ENCODE measurements at regions not wholly inside any gene's neighbourhood (a gene's known extent, or its start where the extent isn't known, plus 50 kb on each side); places are given as distances from the start of the nearest gene placed in this dataset.

- H3K27me3 ChIP-seq (ENCODE audit: insufficient read depth, low read length), result no peaks in the 10 kb centered on the region
- TF ChIP-seq RAD21 (IDR thresholded peaks at IDR 0.05; ENCODE audit: low read depth), result peak; percentile 46; the same call in 1 of the 2 replicates
- no peak for TF ChIP-seq EGR1 (IDR thresholded peaks at IDR 0.05; ENCODE audit: low read depth)
- no peak for TF ChIP-seq ZFX (IDR thresholded peaks at IDR 0.05)
- TF ChIP-seq CTCF (IDR thresholded peaks at IDR 0.05 in 2 of 3, conservative IDR thresholded peaks at IDR 0.05 in 1 of 3; ENCODE audit: borderline replicate concordance in 1 of 3, insufficient read depth in 1 of 3, low read depth in 2 of 3, low read length in 2 of 3), result peak; percentile 5 to 24 (median 22); a peak in 2 of 6 replicates
- no peak for TF ChIP-seq POLR2AphosphoS5 (IDR thresholded peaks at IDR 0.05; ENCODE audit: low read depth, low read length)
- no peak for TF ChIP-seq FOSL1 (IDR thresholded peaks at IDR 0.05; ENCODE audit: low read depth)
- TF ChIP-seq EZH2 (IDR thresholded peaks at IDR 0.05), result no peak
- TF ChIP-seq SIN3A (IDR thresholded peaks at IDR 0.05; ENCODE audit: low read depth), result no peak
- TF ChIP-seq CBX3 (IDR thresholded peaks at IDR 0.05; ENCODE audit: low read depth), result no peak
- no peaks in the 10 kb centered on the region; the same call in 1 of the 2 replicates for H4K20me1 ChIP-seq (ENCODE audit: insufficient read depth)
- no peak for DNase-seq (ENCODE audit: low read depth, low spot score)
- ChIA-PET CTCF (interaction anchor here (1.1 kb wide), 2 partner anchors 18 to 430 kb away, joined by 4 to 5 read pairs; no protein-coding TSS in a partner anchor), POLR2A (no interaction called here), RAD21 (ENCODE audit: low non-redundant PET in 1 of 2, low total read pairs in 2 of 2, uncharacterized antibody in 2 of 2, unreplicated experiment in 2 of 2) (interaction anchor here in 1 of 2 experiments (1.1 kb wide), 1 partner anchor 430 kb away, joined by 4 read pairs; no protein-coding TSS in a partner anchor)
- no peak overlapping the region for H3K4me3 ChIP-seq (replicated peaks in 1 of 2; ENCODE audit: low read depth in 1 of 2, low read length in 2 of 2)
- no TSS peak for BruUV-seq (replicated peaks)
- no peak overlapping the region for H3K27ac ChIP-seq (ENCODE audit: low read depth, low read length)
- intact Hi-C loops (cut with micrococcal nuclease), result no loop called here
- no peaks in the 10 kb centered on the region for H3K9me3 ChIP-seq (ENCODE audit: control insufficient read depth in 1 of 2, insufficient read depth in 1 of 2, low read depth in 1 of 2, low read length in 2 of 2)
- no peaks in the 10 kb centered on the region for H3K79me2 ChIP-seq (ENCODE audit: insufficient read depth, low read length)
- no peaks in the 10 kb centered on the region for H3K4me1 ChIP-seq (ENCODE audit: control insufficient read depth in 1 of 2, insufficient read depth in 2 of 2, low read length in 2 of 2)
- peak; percentile 59 for ATAC-seq
- no peak overlapping the region for H2AFZ ChIP-seq (ENCODE audit: low read depth, low read length, poor library complexity, severe bottlenecking)
- H3K4me2 ChIP-seq (ENCODE audit: low read length), result no peak overlapping the region
- H3K36me3 ChIP-seq (ENCODE audit: control insufficient read depth in 1 of 2, insufficient read depth in 2 of 2, low read length in 2 of 2), result no peaks in the 10 kb centered on the region
- no peak overlapping the region for H3K9ac ChIP-seq (ENCODE audit: low read length)
- H3K9me2 ChIP-seq (ENCODE audit: insufficient read depth), result no peaks in the 10 kb centered on the region
Observed at GRCh38 chr5:106699198-106699597, 971.5 kb downstream of the EFNA5 start.

GRCh38 chr5:106698169-106698568 lies 972.6 kb downstream of the EFNA5 start:
- Histone ChIP-seq H3K27ac (ENCODE audit: low read depth, low read length) (no peak overlapping the region), H3K9ac (ENCODE audit: low read length) (no peak overlapping the region), H4K20me1 (ENCODE audit: insufficient read depth) (no peaks in the 10 kb centered on the region; the same call in 1 of the 2 replicates), H3K4me1 (ENCODE audit: control insufficient read depth in 1 of 2, insufficient read depth in 2 of 2, low read length in 2 of 2) (no peaks in the 10 kb centered on the region), H3K4me3 (replicated peaks in 1 of 2; ENCODE audit: low read depth in 1 of 2, low read length in 2 of 2) (no peak overlapping the region), H3K9me3 (ENCODE audit: control insufficient read depth in 1 of 2, insufficient read depth in 1 of 2, low read depth in 1 of 2, low read length in 2 of 2) (no peaks in the 10 kb centered on the region), H3K4me2 (ENCODE audit: low read length) (no peak overlapping the region), H3K27me3 (ENCODE audit: insufficient read depth, low read length) (no peaks in the 10 kb centered on the region), H3K9me2 (ENCODE audit: insufficient read depth) (no peaks in the 10 kb centered on the region), H2AFZ (ENCODE audit: low read depth, low read length, poor library complexity, severe bottlenecking) (no peak overlapping the region), H3K79me2 (ENCODE audit: insufficient read depth, low read length) (no peaks in the 10 kb centered on the region), H3K36me3 (ENCODE audit: control insufficient read depth in 1 of 2, insufficient read depth in 2 of 2, low read length in 2 of 2) (no peaks in the 10 kb centered on the region)
- intact Hi-C loops (cut with micrococcal nuclease), result no loop called here
- BruUV-seq (replicated peaks), result no TSS peak
- ATAC-seq (no peak), DNase-seq (ENCODE audit: low read depth, low spot score) (no peak)
- CTCF ChIA-PET, result no interaction called here
- RAD21 ChIA-PET (ENCODE audit: low non-redundant PET in 1 of 2, low total read pairs in 2 of 2, uncharacterized antibody in 2 of 2, unreplicated experiment in 2 of 2), result no interaction called here
- POLR2A ChIA-PET, result no interaction called here
- no peak for TF ChIP-seq ZNF274 (IDR thresholded peaks at IDR 0.05; ENCODE audit: low read depth, low read length)
- TF ChIP-seq JUND (IDR thresholded peaks at IDR 0.05), result no peak
- no peak for TF ChIP-seq ZBTB33 (IDR thresholded peaks at IDR 0.05; ENCODE audit: extremely low read depth, insufficient replicate concordance, low read length)
- TF ChIP-seq RAD21 (IDR thresholded peaks at IDR 0.05; ENCODE audit: low read depth), result no peak
- no peak for TF ChIP-seq ELF1 (IDR thresholded peaks at IDR 0.05; ENCODE audit: borderline replicate concordance, low read depth)
- no peak for TF ChIP-seq SP1 (IDR thresholded peaks at IDR 0.05; ENCODE audit: low read depth)
- TF ChIP-seq TCF7L2 (IDR thresholded peaks at IDR 0.05; ENCODE audit: borderline replicate concordance, extremely low read depth, insufficient read depth, insufficient read length), result no peak
- no peak for TF ChIP-seq ZFX (IDR thresholded peaks at IDR 0.05)
- TF ChIP-seq EZH2phosphoT487 (IDR thresholded peaks at IDR 0.05; ENCODE audit: borderline replicate concordance), result no peak
- TF ChIP-seq SRF (IDR thresholded peaks at IDR 0.05; ENCODE audit: low read depth), result no peak
- TF ChIP-seq MAX (IDR thresholded peaks at IDR 0.05), result no peak

Data from HCT116 (cell line).